Neural cell (in vitro differentiated cells): ENCODE measurements at regions not wholly inside any gene's neighbourhood (a gene's known extent, or its start where the extent isn't known, plus 50 kb on each side); places are given as distances from the start of the nearest gene placed in this dataset.

ENCODE experiments used
- EP300 ChIP-seq: fragments of 450-650 bp; conservative IDR thresholded peaks from 2 replicates; pipeline ENCODE4 v1.6.1; 2014; ENCODE audit warnings: antibody characterized with exemption, mild to moderate bottlenecking, moderate library complexity; ENCODE audit not compliant: poor library complexity, severe bottlenecking
- EZH2 ChIP-seq: fragments of 200-600, 300-800 bp; shearing (Covaris generic), sonication (generic); IDR thresholded peaks from 2 replicates; pipeline ENCODE4 v1.6.1; 2014; ENCODE audit warnings: antibody characterized with exemption, low read length, borderline replicate concordance, mild to moderate bottlenecking; ENCODE audit not compliant: insufficient read depth, poor library complexity, severe bottlenecking
- MXI1 ChIP-seq: fragments of 450-650 bp; conservative IDR thresholded peaks from 2 replicates; pipeline ENCODE4 v1.6.1; 2014; ENCODE audit warnings: antibody characterized with exemption, mild to moderate bottlenecking; ENCODE audit not compliant: poor library complexity, severe bottlenecking
- POLR2AphosphoS5 ChIP-seq: IDR thresholded peaks from 2 replicates; pipeline ENCODE4 v1.6.1; 2012
- SMC3 ChIP-seq: fragments of 450-650 bp; conservative IDR thresholded peaks from 2 replicates; pipeline ENCODE4 v1.6.1; 2014; ENCODE audit warnings: antibody characterized with exemption, mild to moderate bottlenecking, moderate library complexity; ENCODE audit not compliant: poor library complexity
- TAF1 ChIP-seq: IDR thresholded peaks from 2 replicates; pipeline ENCODE4 v1.6.1; 2012; ENCODE audit warnings: low read depth
- TF ChIP-seq, protein P1 (sequence below): fragments of 450-650 bp; IDR thresholded peaks from 2 replicates; pipeline ENCODE4 v1.5.1; 2014; ENCODE audit warnings: antibody characterized with exemption, mild to moderate bottlenecking, moderate library complexity; ENCODE audit not compliant: poor library complexity, severe bottlenecking
- TF ChIP-seq, protein P2 (sequence below): IDR thresholded peaks from 2 replicates; pipeline ENCODE4 v1.6.1; 2012; ENCODE audit warnings: borderline replicate concordance

DNA sequence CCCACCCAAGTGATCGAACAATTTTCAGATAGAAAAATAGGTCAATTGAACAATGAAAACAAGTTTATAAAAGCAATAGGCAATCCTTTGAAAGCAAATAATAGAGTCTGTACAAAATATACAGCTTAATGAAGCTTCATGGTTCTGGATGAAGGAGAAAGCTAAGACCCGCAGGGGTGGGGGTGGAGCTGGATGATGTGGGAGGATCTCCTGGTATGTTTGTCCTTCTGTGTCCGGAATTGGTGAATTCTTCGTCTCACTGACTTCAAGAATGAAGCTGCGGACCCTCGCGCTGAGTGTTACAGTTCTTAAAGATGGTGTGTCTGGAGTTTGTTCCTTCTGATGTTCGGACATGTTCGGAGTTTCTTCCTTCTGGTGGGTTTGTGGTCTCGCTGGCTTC lies 149.9 kb downstream of the NXNL2 start:
- TF ChIP-seq, protein P1, sequence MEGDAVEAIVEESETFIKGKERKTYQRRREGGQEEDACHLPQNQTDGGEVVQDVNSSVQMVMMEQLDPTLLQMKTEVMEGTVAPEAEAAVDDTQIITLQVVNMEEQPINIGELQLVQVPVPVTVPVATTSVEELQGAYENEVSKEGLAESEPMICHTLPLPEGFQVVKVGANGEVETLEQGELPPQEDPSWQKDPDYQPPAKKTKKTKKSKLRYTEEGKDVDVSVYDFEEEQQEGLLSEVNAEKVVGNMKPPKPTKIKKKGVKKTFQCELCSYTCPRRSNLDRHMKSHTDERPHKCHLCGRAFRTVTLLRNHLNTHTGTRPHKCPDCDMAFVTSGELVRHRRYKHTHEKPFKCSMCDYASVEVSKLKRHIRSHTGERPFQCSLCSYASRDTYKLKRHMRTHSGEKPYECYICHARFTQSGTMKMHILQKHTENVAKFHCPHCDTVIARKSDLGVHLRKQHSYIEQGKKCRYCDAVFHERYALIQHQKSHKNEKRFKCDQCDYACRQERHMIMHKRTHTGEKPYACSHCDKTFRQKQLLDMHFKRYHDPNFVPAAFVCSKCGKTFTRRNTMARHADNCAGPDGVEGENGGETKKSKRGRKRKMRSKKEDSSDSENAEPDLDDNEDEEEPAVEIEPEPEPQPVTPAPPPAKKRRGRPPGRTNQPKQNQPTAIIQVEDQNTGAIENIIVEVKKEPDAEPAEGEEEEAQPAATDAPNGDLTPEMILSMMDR: no peak
- TF ChIP-seq, protein P2, sequence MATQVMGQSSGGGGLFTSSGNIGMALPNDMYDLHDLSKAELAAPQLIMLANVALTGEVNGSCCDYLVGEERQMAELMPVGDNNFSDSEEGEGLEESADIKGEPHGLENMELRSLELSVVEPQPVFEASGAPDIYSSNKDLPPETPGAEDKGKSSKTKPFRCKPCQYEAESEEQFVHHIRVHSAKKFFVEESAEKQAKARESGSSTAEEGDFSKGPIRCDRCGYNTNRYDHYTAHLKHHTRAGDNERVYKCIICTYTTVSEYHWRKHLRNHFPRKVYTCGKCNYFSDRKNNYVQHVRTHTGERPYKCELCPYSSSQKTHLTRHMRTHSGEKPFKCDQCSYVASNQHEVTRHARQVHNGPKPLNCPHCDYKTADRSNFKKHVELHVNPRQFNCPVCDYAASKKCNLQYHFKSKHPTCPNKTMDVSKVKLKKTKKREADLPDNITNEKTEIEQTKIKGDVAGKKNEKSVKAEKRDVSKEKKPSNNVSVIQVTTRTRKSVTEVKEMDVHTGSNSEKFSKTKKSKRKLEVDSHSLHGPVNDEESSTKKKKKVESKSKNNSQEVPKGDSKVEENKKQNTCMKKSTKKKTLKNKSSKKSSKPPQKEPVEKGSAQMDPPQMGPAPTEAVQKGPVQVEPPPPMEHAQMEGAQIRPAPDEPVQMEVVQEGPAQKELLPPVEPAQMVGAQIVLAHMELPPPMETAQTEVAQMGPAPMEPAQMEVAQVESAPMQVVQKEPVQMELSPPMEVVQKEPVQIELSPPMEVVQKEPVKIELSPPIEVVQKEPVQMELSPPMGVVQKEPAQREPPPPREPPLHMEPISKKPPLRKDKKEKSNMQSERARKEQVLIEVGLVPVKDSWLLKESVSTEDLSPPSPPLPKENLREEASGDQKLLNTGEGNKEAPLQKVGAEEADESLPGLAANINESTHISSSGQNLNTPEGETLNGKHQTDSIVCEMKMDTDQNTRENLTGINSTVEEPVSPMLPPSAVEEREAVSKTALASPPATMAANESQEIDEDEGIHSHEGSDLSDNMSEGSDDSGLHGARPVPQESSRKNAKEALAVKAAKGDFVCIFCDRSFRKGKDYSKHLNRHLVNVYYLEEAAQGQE: no peak
- no peak for TF ChIP-seq POLR2AphosphoS5
- TF ChIP-seq TAF1: no peak
- no peak for TF ChIP-seq EZH2
- no peak for TF ChIP-seq EP300
- TF ChIP-seq MXI1: no peak
- no peak for TF ChIP-seq SMC3
